ENCODE measurements at regions not wholly inside any gene's neighbourhood (a gene's known extent, or its start where the extent isn't known, plus 50 kb on each side); places are given as distances from the start of the nearest gene placed in this dataset.
"Not testable (repeated sequence)": the region's sequence is repeated elsewhere in the genome, so short reads cannot be mapped to it uniquely, and the experiment has no call there.

- DNase-seq (ENCODE audit: low read depth in 2 of 2), result no peak
- no peak for TF ChIP-seq CTCF (IDR thresholded peaks at IDR 0.05; ENCODE audit: low read depth, low read length)
- no peak overlapping the region for H3K4me3 ChIP-seq (replicated peaks in 1 of 2; ENCODE audit: low read depth in 2 of 2, low read length in 2 of 2)
Measured at GRCh38 chr10:62587011-62587410, 212.8 kb downstream of the ZNF365 start.

DNA sequence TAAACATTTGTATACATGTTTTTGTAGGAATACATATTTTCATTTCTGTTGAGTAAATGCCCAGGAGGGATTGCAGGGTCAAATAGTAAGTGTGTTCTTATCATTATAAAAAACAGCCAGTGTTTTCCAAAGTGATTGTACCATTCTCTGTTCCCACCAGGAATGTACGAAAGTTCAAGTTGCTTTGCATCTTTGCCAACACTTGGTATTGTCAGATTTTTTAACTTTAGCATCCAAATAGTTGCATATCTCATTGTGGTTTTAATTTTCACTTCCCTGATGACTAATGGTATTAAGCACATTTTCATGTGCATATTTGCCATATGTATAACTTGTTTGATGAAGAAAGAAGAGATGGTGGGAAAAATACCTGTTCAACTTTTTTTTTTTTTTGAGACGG, 213.9 kb downstream of the ZNF365 start:
- no peak for DNase-seq (ENCODE audit: low read depth in 2 of 2)
- no peak for TF ChIP-seq CTCF (IDR thresholded peaks at IDR 0.05; ENCODE audit: low read depth, low read length)
- no peak overlapping the region for H3K4me3 ChIP-seq (replicated peaks in 1 of 2; ENCODE audit: low read depth in 2 of 2, low read length in 2 of 2)

DNA sequence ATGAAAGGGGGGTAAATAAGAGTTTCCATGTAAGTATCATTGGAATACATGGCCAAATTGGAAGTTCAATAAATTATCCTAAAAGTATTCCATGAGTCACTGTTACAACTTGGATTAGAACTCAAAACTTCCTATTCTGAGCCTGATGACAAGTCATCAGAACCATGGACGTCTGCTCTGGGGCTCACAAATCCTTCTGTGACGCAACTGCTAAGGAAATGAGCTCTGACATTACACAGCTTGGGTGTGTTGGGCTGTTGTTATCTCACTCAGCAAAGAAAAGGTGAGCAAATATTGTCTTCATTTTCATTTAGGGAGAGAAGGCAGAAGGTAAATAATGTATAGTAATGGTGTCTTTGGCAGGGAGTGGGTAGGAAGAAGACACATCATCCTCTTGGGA, 214.8 kb upstream of the ADO start:
- TF ChIP-seq CTCF (IDR thresholded peaks at IDR 0.05; ENCODE audit: low read depth, low read length), result no peak
- no peak overlapping the region for H3K4me3 ChIP-seq (replicated peaks in 1 of 2; ENCODE audit: low read depth in 2 of 2, low read length in 2 of 2)
- peak; percentile 34 to 56 for DNase-seq (ENCODE audit: low read depth in 2 of 2)

DNA sequence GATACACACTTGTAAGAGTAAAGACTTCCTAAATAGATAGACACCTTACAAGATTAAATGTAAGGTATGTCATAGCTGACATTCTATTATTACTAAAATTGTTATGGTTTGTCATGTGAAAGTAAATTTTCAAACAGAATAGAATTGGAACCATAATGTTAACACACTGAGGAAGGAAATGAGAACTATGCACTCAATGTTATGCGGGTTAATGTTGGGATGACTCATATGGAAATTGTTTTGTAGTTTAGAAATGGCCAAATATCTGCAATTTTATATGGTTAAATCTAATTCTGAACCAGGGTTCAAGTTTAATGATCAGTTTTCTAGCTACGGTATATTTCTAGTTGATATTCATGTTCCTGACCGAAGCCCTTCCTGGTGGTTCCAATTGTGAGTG, 214.2 kb upstream of the ADO start:
- no peak for TF ChIP-seq CTCF (IDR thresholded peaks at IDR 0.05; ENCODE audit: low read depth, low read length)
- H3K4me3 ChIP-seq (replicated peaks in 1 of 2; ENCODE audit: low read depth in 2 of 2, low read length in 2 of 2), result no peak overlapping the region
- peak in 1 of 2 donors; percentile 33 for DNase-seq (ENCODE audit: low read depth in 2 of 2)

DNA sequence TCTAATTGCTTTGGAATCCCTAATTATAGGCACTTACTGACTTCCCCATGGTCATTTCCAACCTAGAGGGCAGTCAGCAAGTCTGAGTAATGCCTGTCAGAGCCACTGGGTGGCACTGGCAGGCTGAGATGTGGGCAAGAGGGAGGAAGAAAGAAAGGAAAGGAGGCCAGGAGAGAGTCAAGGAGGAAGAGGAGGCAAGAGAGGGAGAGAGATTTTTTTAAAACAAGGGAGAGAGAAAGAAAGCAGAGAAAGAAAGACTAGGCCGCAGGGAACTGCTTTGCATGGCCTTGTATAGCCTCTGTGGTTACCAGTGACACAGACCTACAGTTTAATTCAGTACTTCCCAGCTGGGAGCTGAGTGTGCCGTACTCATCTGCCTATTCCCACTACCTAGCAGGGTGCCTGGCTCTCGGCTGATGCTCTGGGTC, 210.4 kb upstream of the ADO start:
- H3K4me3 ChIP-seq (replicated peaks in 1 of 2; ENCODE audit: low read depth in 2 of 2, low read length in 2 of 2), result no peak overlapping the region
- peak; percentile 96 for TF ChIP-seq CTCF (IDR thresholded peaks at IDR 0.05; ENCODE audit: low read depth, low read length)
- DNase-seq (ENCODE audit: low read depth in 2 of 2), result peak; percentile 70 to 71

DNA sequence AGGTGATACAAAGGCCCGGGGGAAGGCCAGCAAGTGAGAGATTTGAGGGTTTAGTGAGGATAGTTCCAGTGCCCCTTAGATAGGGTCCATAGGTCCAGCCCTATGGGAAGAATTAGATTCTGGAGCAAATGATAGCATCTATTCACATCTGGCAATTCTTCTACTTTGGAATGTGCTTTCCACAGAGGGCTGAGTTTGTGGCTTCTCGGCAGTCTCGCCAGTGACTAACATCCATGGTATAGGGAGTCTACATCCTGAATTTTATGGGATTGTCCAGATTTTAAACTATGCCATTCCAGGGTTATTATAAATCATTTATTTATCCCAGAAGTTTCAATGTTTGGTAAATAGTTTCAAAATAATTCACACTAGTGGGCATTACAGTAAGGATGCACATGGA, 207.3 kb upstream of the ADO start:
- H3K4me3 ChIP-seq (replicated peaks in 1 of 2; ENCODE audit: low read depth in 2 of 2, low read length in 2 of 2), result no peak overlapping the region
- TF ChIP-seq CTCF (IDR thresholded peaks at IDR 0.05; ENCODE audit: low read depth, low read length), result no peak
- peak in 1 of 2 donors; percentile 44 for DNase-seq (ENCODE audit: low read depth in 2 of 2)

GRCh38 chr10:62599161-62599560, 205.4 kb upstream of the ADO start:
- H3K4me3 ChIP-seq (replicated peaks in 1 of 2; ENCODE audit: low read depth in 2 of 2, low read length in 2 of 2), result no peak overlapping the region
- DNase-seq (ENCODE audit: low read depth in 2 of 2), result no peak
- TF ChIP-seq CTCF (IDR thresholded peaks at IDR 0.05; ENCODE audit: low read depth, low read length), result no peak

- not testable (repeated sequence) for DNase-seq (ENCODE audit: low read depth in 2 of 2); H3K4me3 ChIP-seq (replicated peaks in 1 of 2; ENCODE audit: low read depth in 2 of 2, low read length in 2 of 2)
Measured at GRCh38 chr10:62606551-62606950, 198.0 kb upstream of the ADO start.

- DNase-seq (ENCODE audit: low read depth in 2 of 2); H3K4me3 ChIP-seq (replicated peaks in 1 of 2; ENCODE audit: low read depth in 2 of 2, low read length in 2 of 2): not testable (repeated sequence)
Measured at GRCh38 chr10:62608189-62608875, 196.2 kb upstream of the ADO start.
